K562 (cell line): ENCODE measurements at regions not wholly inside any gene's neighbourhood (a gene's known extent, or its start where the extent isn't known, plus 50 kb on each side); places are given as distances from the start of the nearest gene placed in this dataset.

Source experiments
- ATAC-seq: fragments of 200-7000 bp; cut with Tn5 transposase; 3 replicates; pipeline ENCODE4 v1.9.1; 2020; ENCODE audit warnings: moderate library complexity
- BruUV-seq: library from RNA; stranded (reverse); fragments of 400-500 nt; replicated peaks from 2 replicates; lab custom pipeline; 2021; lab: Mats Ljungman, UMichigan
- CTCF ChIA-PET: fragments of 300-600 bp; formaldehyde crosslinking; extraction: SDS; loops from one replicate; lab custom pipeline; 2021; ENCODE audit warnings: low intra/inter-chr PET ratio; lab: Yijun Ruan, JAX
- POLR2A ChIA-PET: fragments of 300-600, 350-650 bp; sonication (Branson Sonifier 250); formaldehyde crosslinking; extraction: SDS; loops from one replicate; lab custom pipeline; 2021; ENCODE audit warnings: antibody characterized with exemption, inconsistent platforms; lab: Yijun Ruan, JAX
- DNase-seq, 4 experiments: peaks; one replicate each; pipeline versions ENCODE4 v3.0.0 to v3.0.0-alpha.2; 2011 to 2018; ENCODE audit warnings: low spot score in 3 of 4, mixed read lengths in 3 of 4; ENCODE audit errors: extremely low read depth in 1 of 4
- FAIRE-seq: peaks from 2 replicates; lab custom pipeline; 2011; peaks lifted over from hg19 to GRCh38; lab: Jason Lieb, UNC
- H2AFZ ChIP-seq: 2 replicates; pipeline ENCODE4 v1.6.0; 2011; ENCODE audit warnings: low read depth, low read length, control low read depth, inconsistent platforms
- H3K27ac ChIP-seq: fragments of 200-600 bp; 3 replicates; pipeline ENCODE4 v1.8.0; 2011; ENCODE audit warnings: low read depth, mild to moderate bottlenecking, control low read depth, inconsistent platforms, low read length, moderate library complexity, mixed read lengths; ENCODE audit errors: extremely low read depth
- H3K27me3 ChIP-seq, 2 experiments: fragments of 300-600 bp in 1 of 2; 2 replicates in 1 of 2; 3 replicates in 1 of 2; pipeline versions ENCODE4 v1.6.0 to v1.8.0; 2011; ENCODE audit warnings: inconsistent platforms in 2 of 2, low read length in 2 of 2, mild to moderate bottlenecking in 1 of 2, mixed read lengths in 1 of 2, moderate library complexity in 1 of 2; ENCODE audit not compliant: control insufficient read depth in 2 of 2, insufficient read depth in 2 of 2
- H3K36me3 ChIP-seq: fragments of 300-600 bp; 3 replicates; pipeline ENCODE4 v1.8.0; 2011; ENCODE audit warnings: mild to moderate bottlenecking, low read length, inconsistent platforms; ENCODE audit not compliant: control insufficient read depth, insufficient read depth
- H3K4me1 ChIP-seq, 2 experiments: fragments of 200-600 bp in 1 of 2; replicated peaks in 1 of 2; 2 replicates in 1 of 2; 3 replicates in 1 of 2; pipeline versions ENCODE4 v1.5.1 to v1.8.0; 2011; ENCODE audit warnings: inconsistent platforms in 2 of 2, low read length in 2 of 2, mild to moderate bottlenecking in 1 of 2, mixed read lengths in 1 of 2, moderate library complexity in 1 of 2; ENCODE audit not compliant: control insufficient read depth in 2 of 2, insufficient read depth in 2 of 2
- H3K4me2 ChIP-seq: 2 replicates; pipeline ENCODE4 v1.6.1; 2011; ENCODE audit warnings: low read length, control low read depth, inconsistent platforms, mixed read lengths; ENCODE audit not compliant: insufficient read depth
- H3K4me3 ChIP-seq: fragments of 200-600 bp; sonication (generic), shearing (Covaris generic); 2 replicates; pipeline ENCODE4 v1.5.1; 2016; ENCODE audit warnings: control low read depth, inconsistent platforms
- H3K79me2 ChIP-seq: fragments of 200-600 bp; 3 replicates; pipeline ENCODE4 v1.8.0; 2011; ENCODE audit warnings: low read length, inconsistent platforms; ENCODE audit not compliant: control insufficient read depth, insufficient read depth
- H3K9ac ChIP-seq, 2 experiments: 2 replicates each; pipeline versions ENCODE4 v1.6.0 to v1.6.1; 2011; ENCODE audit warnings: low read depth in 2 of 2, low read length in 2 of 2, control low read depth in 1 of 2, inconsistent platforms in 1 of 2, mild to moderate bottlenecking in 1 of 2, mixed read lengths in 1 of 2; ENCODE audit not compliant: insufficient read depth in 1 of 2
- H3K9me1 ChIP-seq: one replicate; pipeline ENCODE4 v1.6.0; 2011; ENCODE audit warnings: inconsistent platforms, mild to moderate bottlenecking, low read length, moderate library complexity; ENCODE audit not compliant: control insufficient read depth, insufficient read depth
- H3K9me3 ChIP-seq: replicated peaks from 2 replicates; pipeline ENCODE4 v1.5.1; 2011; ENCODE audit warnings: low read depth, low read length, inconsistent platforms; ENCODE audit not compliant: control insufficient read depth, insufficient read depth
- H4K20me1 ChIP-seq: replicated peaks from 2 replicates; pipeline ENCODE4 v1.6.1; 2011; ENCODE audit warnings: low read length, inconsistent platforms, mixed read lengths; ENCODE audit not compliant: control insufficient read depth, insufficient read depth
- GTF2A2 ChIP-seq: IDR thresholded peaks from 2 replicates; pipeline ENCODE4 v1.6.1; 2016; ENCODE audit warnings: mild to moderate bottlenecking, missing genetic modification characterization, missing compliant biosample characterization
- NFE2 ChIP-seq: IDR thresholded peaks from 2 replicates; pipeline ENCODE4 v1.6.1; 2014; ENCODE audit warnings: antibody characterized with exemption, low read depth
- RBM14 ChIP-seq: fragments of 200-400 bp; formaldehyde crosslinking; IDR thresholded peaks from 2 replicates; pipeline ENCODE4 v1.6.1; 2018; ENCODE audit warnings: low read depth, mild to moderate bottlenecking, low read length, moderate library complexity, borderline replicate concordance; ENCODE audit not compliant: insufficient read depth
- SAP30 ChIP-seq: fragments of 200-600 bp; sonication (generic); IDR thresholded peaks from 2 replicates; pipeline ENCODE4 v1.6.1; 2012; ENCODE audit warnings: borderline replicate concordance, low read depth, mild to moderate bottlenecking, moderate library complexity, low read length, control low read depth, inconsistent platforms; ENCODE audit not compliant: insufficient read depth, poor library complexity, severe bottlenecking
- TRIM28 ChIP-seq: fragments of 450-650 bp; IDR thresholded peaks from 2 replicates; pipeline ENCODE4 v1.6.1; 2017
- ZC3H4 ChIP-seq: sonication (generic); formaldehyde crosslinking; IDR thresholded peaks from 2 replicates; pipeline ENCODE4 v1.9.0; 2021; ENCODE audit warnings: missing genetic modification reagents, borderline replicate concordance
- ZKSCAN8 ChIP-seq: fragments of 200-800 bp; sonication (Bioruptor generic); IDR thresholded peaks from 2 replicates; pipeline ENCODE4 v1.6.1; 2016; ENCODE audit warnings: missing genetic modification characterization, missing compliant biosample characterization
- ZNF766 ChIP-seq: fragments of 200-800 bp; sonication (Bioruptor generic); conservative IDR thresholded peaks from 2 replicates; pipeline ENCODE4 v1.6.1; 2016; ENCODE audit warnings: missing genetic modification characterization, missing compliant biosample characterization
- WGBS: fragments of 100-300 bp; shearing (Covaris generic); methylation state at CpG from one replicate; pipeline ENCODE4 v1.1.6; 2016; ENCODE audit warnings: low coverage, mixed read lengths; ENCODE audit not compliant: insufficient coverage; ENCODE audit errors: missing lambda C conversion rate; 5-methylcytosine and 5-hydroxymethylcytosine counted together
- in situ Hi-C: fragments of 300-500 bp; cut with MboI; formaldehyde crosslinking; loops from 4 replicates; pipeline ENCODE4 v1.15.0; 2018; ENCODE audit warnings: inconsistent platforms, mixed read lengths
- intact Hi-C: fragments of 100-400 bp; cut with micrococcal nuclease; formaldehyde crosslinking; loops from 2 replicates; pipeline ENCODE4 v1.14.2; 2022
- TF ChIP-seq, protein P1 (sequence below): fragments of 250-450 bp; sonication (Bioruptor Pico); IDR thresholded peaks from 2 replicates; pipeline ENCODE4 v1.5.1; 2021; ENCODE audit warnings: mild to moderate bottlenecking
- TF ChIP-seq, protein P2 (sequence below): fragments of 250-450 bp; sonication (Bioruptor Pico); IDR thresholded peaks from 2 replicates; pipeline ENCODE4 v1.4.0; 2020
- TF ChIP-seq, protein P3 (sequence below): fragments of 450-650 bp; IDR thresholded peaks from 2 replicates; pipeline ENCODE4 v1.6.1; 2016; ENCODE audit warnings: antibody characterized with exemption

DNA sequence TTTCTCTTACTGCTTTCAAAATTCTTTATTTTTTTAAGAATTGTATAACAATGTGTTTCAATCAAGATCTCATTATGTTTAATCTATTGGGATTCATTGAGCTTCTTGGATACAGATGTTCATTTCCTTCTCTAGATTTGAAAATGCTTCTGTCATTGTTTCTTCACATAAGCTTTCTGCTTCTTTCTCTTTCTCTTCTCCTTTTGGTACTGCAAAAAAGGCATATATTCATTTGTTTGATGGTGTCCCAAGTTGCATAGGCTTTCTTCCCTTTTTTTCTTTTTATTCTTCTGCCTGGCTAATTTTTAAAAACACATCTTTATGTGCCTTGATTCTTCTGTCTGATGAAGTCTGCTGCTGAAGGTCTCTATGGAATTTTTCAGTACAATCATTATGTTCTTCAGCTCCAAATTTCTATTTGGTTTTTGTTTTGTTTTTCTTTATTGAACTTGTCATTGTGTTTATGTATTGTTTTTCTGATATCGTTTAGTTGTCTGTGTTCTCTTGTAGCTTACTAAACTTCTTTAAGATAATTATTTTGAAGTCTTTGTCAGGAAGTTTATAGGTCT, 88.9 kb downstream of the DTWD1 start (continued):
- no peak for TF ChIP-seq ZKSCAN8 (CRISPR knock-in tag)
- peak; percentile 85 for TF ChIP-seq TRIM28
- TF ChIP-seq, protein P1, sequence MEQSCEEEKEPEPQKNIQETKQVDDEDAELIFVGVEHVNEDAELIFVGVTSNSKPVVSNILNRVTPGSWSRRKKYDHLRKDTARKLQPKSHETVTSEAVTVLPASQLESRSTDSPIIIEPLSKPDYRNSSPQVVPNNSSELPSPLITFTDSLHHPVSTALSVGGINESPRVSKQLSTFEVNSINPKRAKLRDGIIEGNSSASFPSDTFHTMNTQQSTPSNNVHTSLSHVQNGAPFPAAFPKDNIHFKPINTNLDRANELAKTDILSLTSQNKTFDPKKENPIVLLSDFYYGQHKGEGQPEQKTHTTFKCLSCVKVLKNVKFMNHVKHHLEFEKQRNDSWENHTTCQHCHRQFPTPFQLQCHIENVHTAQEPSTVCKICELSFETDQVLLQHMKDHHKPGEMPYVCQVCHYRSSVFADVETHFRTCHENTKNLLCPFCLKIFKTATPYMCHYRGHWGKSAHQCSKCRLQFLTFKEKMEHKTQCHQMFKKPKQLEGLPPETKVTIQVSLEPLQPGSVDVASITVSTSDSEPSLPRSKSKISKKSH (CRISPR knock-in tag), result peak; percentile 73; the same call in 1 of the 2 replicates
- TF ChIP-seq, all 486 proteins: peak for 5

DNA sequence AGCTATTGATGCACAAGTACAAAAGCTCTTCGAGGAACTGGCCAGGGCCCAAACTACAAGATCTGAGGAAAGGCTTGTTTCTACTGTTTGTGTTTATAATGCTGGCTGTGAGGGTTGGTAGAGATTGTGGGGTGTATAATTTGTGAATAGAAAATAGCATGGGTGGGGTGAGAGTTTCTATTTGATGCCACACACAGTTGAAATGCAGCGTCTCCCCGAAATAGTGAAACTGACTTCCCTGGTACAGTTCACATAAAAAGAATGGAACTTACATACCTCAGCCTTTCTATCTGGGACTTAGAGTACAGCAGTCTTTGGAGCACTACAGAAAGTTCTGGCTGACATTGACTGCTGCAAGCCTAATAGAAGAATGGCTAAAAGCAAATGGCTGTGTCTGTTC, 91.3 kb downstream of the DTWD1 start:
- Histone ChIP-seq H3K4me1 (no peaks in the 10 kb centered on the region), H3K9me1 (no peaks in the 10 kb centered on the region), H3K9me3 (peaks cover 4% of the 10 kb centered on the region), H3K36me3 (no peaks in the 10 kb centered on the region), H3K27me3 (no peaks in the 10 kb centered on the region), H4K20me1 (no peaks in the 10 kb centered on the region), H2AFZ (no peak overlapping the region), H3K4me2 (no peak overlapping the region), H3K9ac (no peak overlapping the region), H3K4me3 (no peak overlapping the region), H3K27ac (no peak overlapping the region), H3K79me2 (no peaks in the 10 kb centered on the region)
- in situ Hi-C loops, result no loop called here
- BruUV-seq, result no TSS peak
- ChIA-PET POLR2A (no interaction called here), CTCF (no interaction called here)
- 2% methylated on average over 3 of the region's 3 CpGs for WGBS
- DNase-seq (no peak), FAIRE-seq (no peak), ATAC-seq (no peak)
- no peak for TF ChIP-seq ZNF766 (CRISPR knock-in tag)
- TF ChIP-seq RBM14, result no peak
- TF ChIP-seq, protein P2, sequence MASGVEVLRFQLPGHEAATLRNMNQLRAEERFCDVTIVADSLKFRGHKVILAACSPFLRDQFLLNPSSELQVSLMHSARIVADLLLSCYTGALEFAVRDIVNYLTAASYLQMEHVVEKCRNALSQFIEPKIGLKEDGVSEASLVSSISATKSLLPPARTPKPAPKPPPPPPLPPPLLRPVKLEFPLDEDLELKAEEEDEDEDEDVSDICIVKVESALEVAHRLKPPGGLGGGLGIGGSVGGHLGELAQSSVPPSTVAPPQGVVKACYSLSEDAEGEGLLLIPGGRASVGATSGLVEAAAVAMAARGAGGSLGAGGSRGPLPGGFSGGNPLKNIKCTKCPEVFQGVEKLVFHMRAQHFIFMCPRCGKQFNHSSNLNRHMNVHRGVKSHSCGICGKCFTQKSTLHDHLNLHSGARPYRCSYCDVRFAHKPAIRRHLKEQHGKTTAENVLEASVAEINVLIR (CRISPR knock-in tag), result no peak
- no peak for TF ChIP-seq SAP30
- TF ChIP-seq ZC3H4 (CRISPR knock-in tag), result no peak
- TF ChIP-seq, protein P3, sequence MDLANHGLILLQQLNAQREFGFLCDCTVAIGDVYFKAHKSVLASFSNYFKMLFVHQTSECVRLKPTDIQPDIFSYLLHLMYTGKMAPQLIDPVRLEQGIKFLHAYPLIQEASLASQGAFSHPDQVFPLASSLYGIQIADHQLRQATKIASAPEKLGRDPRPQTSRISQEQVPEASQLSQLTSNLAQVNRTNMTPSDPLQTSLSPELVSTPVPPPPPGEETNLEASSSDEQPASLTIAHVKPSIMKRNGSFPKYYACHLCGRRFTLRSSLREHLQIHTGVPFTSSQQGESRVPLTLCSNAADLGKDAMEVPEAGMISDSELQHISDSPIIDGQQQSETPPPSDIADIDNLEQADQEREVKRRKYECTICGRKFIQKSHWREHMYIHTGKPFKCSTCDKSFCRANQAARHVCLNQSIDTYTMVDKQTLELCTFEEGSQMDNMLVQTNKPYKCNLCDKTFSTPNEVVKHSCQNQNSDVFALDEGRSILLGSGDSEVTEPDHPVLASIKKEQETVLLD, result no peak
- no peak for TF ChIP-seq NFE2
- no peak for TF ChIP-seq GTF2A2 (tag)
- intact Hi-C loops, result no loop called here
